ENCODE measurements at regions not wholly inside any gene's neighbourhood (a gene's known extent, or its start where the extent isn't known, plus 50 kb on each side); places are given as distances from the start of the nearest gene placed in this dataset.

GRCh38 chr6:112785408-112785807, 438.3 kb downstream of the RFPL4B start:
- POLR2A ChIA-PET: interaction anchor here (1.1 kb wide), 1 partner anchor 1074 kb away, joined by 3 read pairs; no protein-coding TSS in a partner anchor
- Histone ChIP-seq H3F3A (replicated peaks; ENCODE audit: insufficient read depth) (no peaks in the 10 kb centered on the region), H3K27ac (ENCODE audit: low read depth in 2 of 2, low read length in 1 of 2) (no peak overlapping the region), H3K9me2 (no peaks in the 10 kb centered on the region), H3K4me3 (ENCODE audit: low read depth in 2 of 2, low read length in 1 of 2) (no peak overlapping the region), H4K20me1 (ENCODE audit: insufficient read depth) (no peaks in the 10 kb centered on the region), H3K36me3 (replicated peaks in 1 of 2; ENCODE audit: control insufficient read depth in 1 of 2, insufficient read depth in 2 of 2, low read length in 1 of 2) (no peaks in the 10 kb centered on the region), H3K79me2 (ENCODE audit: insufficient read depth) (no peaks in the 10 kb centered on the region), H3K9ac (no peak overlapping the region), H3K4me1 (ENCODE audit: control insufficient read depth in 1 of 2, insufficient read depth in 2 of 2, low read depth in 1 of 2, low read length in 1 of 2) (no peaks in the 10 kb centered on the region; a peak in 1 of 4 replicates), H3K9me3 (no peaks in the 10 kb centered on the region), H3K27me3 (ENCODE audit: insufficient read depth) (no peaks in the 10 kb centered on the region), H2AFZ (ENCODE audit: low read depth) (no peak overlapping the region), H3K4me2 (no peak overlapping the region)
- TF ChIP-seq SIN3A (IDR thresholded peaks at IDR 0.05; ENCODE audit: borderline replicate concordance, low read depth, low read length) (no peak), RXRA (IDR thresholded peaks at IDR 0.05; ENCODE audit: borderline replicate concordance, low read depth) (no peak), MEF2A (IDR thresholded peaks at IDR 0.05; ENCODE audit: borderline replicate concordance, low read depth) (no peak), TEAD4 (IDR thresholded peaks at IDR 0.05; ENCODE audit: borderline replicate concordance, insufficient read depth) (no peak), REST (IDR thresholded peaks at IDR 0.05; ENCODE audit: low read depth, low read length) (no peak), GABPA (IDR thresholded peaks at IDR 0.05; ENCODE audit: low read depth) (no peak), CTCF (IDR thresholded peaks at IDR 0.05) (no peak), RCOR1 (IDR thresholded peaks at IDR 0.05; ENCODE audit: low read length) (no peak), CHD2 (IDR thresholded peaks at IDR 0.05; ENCODE audit: low read length, partially characterized antibody) (no peak), TCF12 (IDR thresholded peaks at IDR 0.05) (no peak), SMC3 (IDR thresholded peaks at IDR 0.05; ENCODE audit: low read depth, low read length) (no peak), EP300 (IDR thresholded peaks at IDR 0.05; ENCODE audit: borderline replicate concordance in 1 of 2, low read depth in 1 of 2, low read length in 1 of 2) (no peak), ZBTB33 (IDR thresholded peaks at IDR 0.05; ENCODE audit: borderline replicate concordance, low read depth) (no peak), TAF1 (IDR thresholded peaks at IDR 0.05; ENCODE audit: borderline replicate concordance, low read depth, low read length) (no peak), USF2 (IDR thresholded peaks at IDR 0.05; ENCODE audit: borderline replicate concordance, low read depth, low read length) (no peak), RAD21 (IDR thresholded peaks at IDR 0.05; ENCODE audit: low read length) (no peak), FOXM1 (IDR thresholded peaks at IDR 0.05; ENCODE audit: low read depth) (no peak), RFX5 (IDR thresholded peaks at IDR 0.05; ENCODE audit: low read length) (no peak)
- 98% methylated on average over 2 of the region's 2 CpGs for WGBS (ENCODE audit: low lambda C conversion rate)
- CTCF ChIA-PET: interaction anchor here (2.0 to 3.8 kb wide), 3 partner anchors 24 to 1094 kb away, joined by 4 to 15 read pairs (median 8); no protein-coding TSS in a partner anchor
- DNase-seq: no peak

All from SK-N-SH (cell line).